ENCODE measurements at regions not wholly inside any gene's neighbourhood (a gene's known extent, or its start where the extent isn't known, plus 50 kb on each side); places are given as distances from the start of the nearest gene placed in this dataset.

DNA sequence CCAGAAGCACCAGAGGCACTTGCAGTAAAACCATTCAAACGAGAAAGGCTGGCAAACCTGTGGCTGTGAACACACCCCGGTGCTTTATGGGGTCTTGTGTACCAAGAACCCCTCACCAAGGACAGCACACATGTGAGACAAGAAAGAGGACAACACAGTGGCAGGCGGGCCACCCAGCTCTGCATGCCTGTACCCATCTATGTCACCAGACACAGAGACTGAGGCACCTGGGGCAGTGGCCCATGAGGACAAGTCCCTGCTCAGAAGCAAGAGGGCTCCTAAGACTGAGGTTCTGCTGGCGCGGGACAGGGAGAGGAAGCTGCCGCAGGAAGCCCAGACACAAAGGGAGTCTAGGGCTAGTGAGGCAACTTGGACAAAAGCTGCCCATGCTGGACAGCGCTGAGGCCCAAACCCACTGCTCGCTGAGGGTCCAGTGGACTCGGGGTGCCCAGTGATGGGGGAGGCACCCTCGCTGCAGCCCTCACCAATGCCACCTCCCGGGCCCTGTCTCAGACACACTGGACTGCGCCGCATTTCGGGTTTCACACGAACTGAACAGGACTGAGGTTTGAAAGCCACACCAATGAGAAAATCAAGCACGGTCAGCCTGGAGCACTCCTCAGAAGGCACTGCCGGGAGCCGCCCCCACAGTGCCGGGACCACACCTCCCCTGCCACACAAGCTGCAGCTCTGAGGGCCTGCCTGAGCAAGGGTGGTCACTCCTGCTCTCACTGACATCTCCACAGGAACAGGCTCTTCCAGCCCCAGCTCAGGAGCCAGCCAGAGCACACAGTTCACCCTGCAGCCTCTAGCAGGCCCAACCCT, 232.7 kb downstream of the TUBA3C start:
- H3K36me3 ChIP-seq (ENCODE audit: control insufficient read depth, insufficient read depth, low read length) = no peaks in the 10 kb centered on the region
- no peaks in the 10 kb centered on the region for H3K9me3 ChIP-seq (ENCODE audit: control insufficient read depth, insufficient read depth, low read depth, low read length)
- H3K27ac ChIP-seq (ENCODE audit: low read length) = no peak overlapping the region
- intact Hi-C loops (cut with micrococcal nuclease; ENCODE audit: unreplicated experiment) (no loop called here), in situ Hi-C loops (cut with HindIII; ENCODE audit: low pct_unique_long_range_greater_than_20kb, low sequenced_read_pairs) (no loop called here)
- H3K27me3 ChIP-seq (ENCODE audit: control insufficient read depth, insufficient read depth, low read length) = no peaks in the 10 kb centered on the region
- H3K4me1 ChIP-seq (ENCODE audit: control insufficient read depth, insufficient read depth, low read length) = no peaks in the 10 kb centered on the region
- DNase-seq (ENCODE audit: low read depth, low spot score) = no peak
- no peak overlapping the region for H3K4me3 ChIP-seq (ENCODE audit: low read depth in 2 of 2, low read length in 2 of 2)
- BruUV-seq (replicated peaks) = no TSS peak
- ChIA-PET CTCF (no interaction called here), POLR2A (no interaction called here)
- TF ChIP-seq POLR2AphosphoS5 (IDR thresholded peaks at IDR 0.05; ENCODE audit: low read depth, low read length) = no peak
- TF ChIP-seq SIN3A (IDR thresholded peaks at IDR 0.05; ENCODE audit: borderline replicate concordance, insufficient read depth, low read depth, low read length) = no peak
- TF ChIP-seq, protein P1, sequence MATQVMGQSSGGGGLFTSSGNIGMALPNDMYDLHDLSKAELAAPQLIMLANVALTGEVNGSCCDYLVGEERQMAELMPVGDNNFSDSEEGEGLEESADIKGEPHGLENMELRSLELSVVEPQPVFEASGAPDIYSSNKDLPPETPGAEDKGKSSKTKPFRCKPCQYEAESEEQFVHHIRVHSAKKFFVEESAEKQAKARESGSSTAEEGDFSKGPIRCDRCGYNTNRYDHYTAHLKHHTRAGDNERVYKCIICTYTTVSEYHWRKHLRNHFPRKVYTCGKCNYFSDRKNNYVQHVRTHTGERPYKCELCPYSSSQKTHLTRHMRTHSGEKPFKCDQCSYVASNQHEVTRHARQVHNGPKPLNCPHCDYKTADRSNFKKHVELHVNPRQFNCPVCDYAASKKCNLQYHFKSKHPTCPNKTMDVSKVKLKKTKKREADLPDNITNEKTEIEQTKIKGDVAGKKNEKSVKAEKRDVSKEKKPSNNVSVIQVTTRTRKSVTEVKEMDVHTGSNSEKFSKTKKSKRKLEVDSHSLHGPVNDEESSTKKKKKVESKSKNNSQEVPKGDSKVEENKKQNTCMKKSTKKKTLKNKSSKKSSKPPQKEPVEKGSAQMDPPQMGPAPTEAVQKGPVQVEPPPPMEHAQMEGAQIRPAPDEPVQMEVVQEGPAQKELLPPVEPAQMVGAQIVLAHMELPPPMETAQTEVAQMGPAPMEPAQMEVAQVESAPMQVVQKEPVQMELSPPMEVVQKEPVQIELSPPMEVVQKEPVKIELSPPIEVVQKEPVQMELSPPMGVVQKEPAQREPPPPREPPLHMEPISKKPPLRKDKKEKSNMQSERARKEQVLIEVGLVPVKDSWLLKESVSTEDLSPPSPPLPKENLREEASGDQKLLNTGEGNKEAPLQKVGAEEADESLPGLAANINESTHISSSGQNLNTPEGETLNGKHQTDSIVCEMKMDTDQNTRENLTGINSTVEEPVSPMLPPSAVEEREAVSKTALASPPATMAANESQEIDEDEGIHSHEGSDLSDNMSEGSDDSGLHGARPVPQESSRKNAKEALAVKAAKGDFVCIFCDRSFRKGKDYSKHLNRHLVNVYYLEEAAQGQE (IDR thresholded peaks at IDR 0.05; ENCODE audit: insufficient read depth in 1 of 2, low read depth in 2 of 2, low read length in 1 of 2) = no peak
- TF ChIP-seq TCF7L2 (IDR thresholded peaks at IDR 0.05; ENCODE audit: low read depth, low read length) = no peak
- no peak for TF ChIP-seq CTCF (IDR thresholded peaks at IDR 0.05)
- no peak for ATAC-seq

GRCh38 chr13:18948012-18948663, 233.5 kb downstream of the TUBA3C start:
- in situ Hi-C loops (cut with HindIII; ENCODE audit: low pct_unique_long_range_greater_than_20kb, low sequenced_read_pairs) = no loop called here
- Histone ChIP-seq H3K4me3 (ENCODE audit: low read depth in 2 of 2, low read length in 2 of 2) (no peak overlapping the region), H3K4me1 (ENCODE audit: control insufficient read depth, insufficient read depth, low read length) (no peaks in the 10 kb centered on the region), H3K27me3 (ENCODE audit: control insufficient read depth, insufficient read depth, low read length) (no peaks in the 10 kb centered on the region), H3K9me3 (ENCODE audit: control insufficient read depth, insufficient read depth, low read depth, low read length) (no peaks in the 10 kb centered on the region), H3K27ac (ENCODE audit: low read length) (no peak overlapping the region), H3K36me3 (ENCODE audit: control insufficient read depth, insufficient read depth, low read length) (no peaks in the 10 kb centered on the region)
- ChIA-PET POLR2A (no interaction called here), CTCF (no interaction called here)
- BruUV-seq (replicated peaks) = no TSS peak
- intact Hi-C loops (cut with micrococcal nuclease; ENCODE audit: unreplicated experiment) = no loop called here
- ATAC-seq (no peak), DNase-seq (ENCODE audit: low read depth, low spot score) (no peak)
- TF ChIP-seq, protein P1 (IDR thresholded peaks at IDR 0.05; ENCODE audit: insufficient read depth in 1 of 2, low read depth in 2 of 2, low read length in 1 of 2) = no peak
- TF ChIP-seq SIN3A (IDR thresholded peaks at IDR 0.05; ENCODE audit: borderline replicate concordance, insufficient read depth, low read depth, low read length) = no peak
- no peak for TF ChIP-seq POLR2AphosphoS5 (IDR thresholded peaks at IDR 0.05; ENCODE audit: low read depth, low read length)
- no peak for TF ChIP-seq TCF7L2 (IDR thresholded peaks at IDR 0.05; ENCODE audit: low read depth, low read length)
- TF ChIP-seq CTCF (IDR thresholded peaks at IDR 0.05) = no peak
